CMK (cell line): ENCODE measurements at regions not wholly inside any gene's neighbourhood (a gene's known extent, or its start where the extent isn't known, plus 50 kb on each side); places are given as distances from the start of the nearest gene placed in this dataset.

Source experiments
- DNase-seq: peaks from one replicate; pipeline ENCODE4 v3.0.0-alpha.2; 2010; ENCODE audit warnings: low read depth

DNA sequence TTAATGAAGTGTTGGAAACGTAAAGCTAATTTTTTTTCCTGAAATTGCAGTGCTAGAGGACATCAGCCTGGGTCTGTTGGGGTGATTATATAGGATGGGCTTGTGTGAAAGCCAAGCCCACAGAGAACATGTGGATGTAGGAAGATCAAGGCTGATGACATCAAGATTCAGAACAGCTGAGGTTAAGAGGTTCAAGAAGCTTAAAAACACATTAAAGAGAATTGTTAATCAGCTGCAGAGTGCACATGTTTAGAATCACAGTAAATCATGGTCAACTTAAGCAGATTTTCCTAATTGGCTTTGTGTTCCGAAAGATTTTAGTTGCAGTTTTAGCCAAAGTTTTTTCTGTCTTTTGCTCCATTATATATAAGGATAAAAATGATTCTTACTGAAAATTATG lies 87.9 kb upstream of the PRICKLE1 start:
- DNase-seq: no peak

DNA sequence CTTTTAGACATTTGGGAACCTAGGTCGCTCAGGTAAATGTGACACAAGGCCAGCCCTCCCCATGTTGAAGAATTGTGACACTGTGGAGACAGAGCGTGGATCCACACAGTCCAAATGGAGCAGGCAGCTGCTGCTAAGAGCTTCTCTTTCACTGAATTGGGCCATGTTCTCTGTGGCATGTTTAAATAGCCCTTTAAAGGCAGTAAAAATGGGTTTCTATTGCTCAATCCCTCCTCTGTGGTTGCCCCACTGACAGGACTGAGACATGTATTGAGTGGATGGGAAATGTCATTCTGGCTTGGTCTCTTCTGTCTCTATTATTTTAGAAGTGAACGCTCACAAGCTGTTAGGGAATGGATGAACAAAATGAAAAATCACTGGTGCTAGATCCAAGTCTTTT lies 84.0 kb upstream of the PRICKLE1 start:
- no peak for DNase-seq

DNA sequence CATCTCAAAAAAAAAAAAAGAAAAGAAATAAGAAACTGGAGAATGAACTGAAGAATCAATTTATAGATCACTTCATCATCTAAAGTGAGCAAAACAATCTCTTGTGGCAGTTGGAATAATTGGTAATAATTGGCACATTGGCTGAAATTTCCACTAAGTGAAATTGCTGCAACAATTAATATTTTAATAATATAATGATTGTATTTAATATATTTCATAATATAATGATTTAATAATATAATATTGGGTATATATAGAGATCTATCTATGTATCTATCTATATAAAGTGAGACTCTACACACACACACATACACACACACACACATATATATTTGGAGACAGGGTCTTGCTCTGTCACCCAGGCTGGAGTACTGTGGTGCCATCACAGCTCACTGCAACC lies 81.2 kb upstream of the PRICKLE1 start:
- no peak for DNase-seq

DNA sequence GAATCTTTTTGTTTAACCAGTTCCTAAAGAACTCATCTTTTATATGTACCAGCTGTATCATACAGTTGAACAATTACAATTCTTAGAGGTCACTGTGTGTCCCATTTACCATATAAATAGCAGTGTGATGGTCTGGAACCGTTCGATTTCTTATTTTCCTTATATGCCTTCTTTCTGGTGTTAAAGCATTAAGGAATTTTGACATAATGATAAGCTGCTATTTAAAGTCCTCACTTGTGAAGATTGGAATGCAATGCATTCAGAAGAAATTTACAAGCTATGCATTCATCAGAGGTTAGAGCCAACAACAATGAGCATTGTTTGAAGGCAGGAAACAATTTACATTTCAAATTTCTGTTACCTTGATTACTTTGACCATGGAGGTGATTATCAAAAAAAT lies 80.0 kb upstream of the PRICKLE1 start:
- no peak for DNase-seq

DNA sequence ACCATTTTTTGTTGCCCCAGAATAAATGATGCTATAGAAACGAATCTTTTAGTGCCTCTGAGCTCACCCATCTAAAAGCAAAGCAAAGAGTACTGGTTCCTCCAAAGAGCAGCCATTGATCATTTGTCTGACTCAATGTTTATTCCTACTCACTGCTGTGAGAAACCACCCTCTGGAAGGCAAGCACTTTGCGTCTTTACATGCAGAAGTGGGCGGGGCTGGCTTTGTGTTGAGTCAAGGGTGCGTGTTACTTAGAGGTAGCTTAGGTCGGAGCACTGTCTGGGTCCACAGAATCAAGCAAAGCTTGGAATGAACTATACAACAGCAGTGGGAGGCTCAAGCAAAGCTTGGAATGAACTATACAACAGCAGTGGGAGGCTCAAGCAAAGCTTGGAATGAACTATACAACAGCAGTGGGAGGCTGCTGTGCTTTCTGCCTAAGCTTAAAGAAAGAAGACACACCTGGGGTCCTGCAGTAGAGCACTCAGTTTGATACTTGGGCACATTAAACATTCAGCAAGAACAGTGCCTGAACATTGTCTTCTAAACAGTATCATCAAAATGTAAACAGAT lies 77.2 kb upstream of the PRICKLE1 start:
- no peak for DNase-seq

DNA sequence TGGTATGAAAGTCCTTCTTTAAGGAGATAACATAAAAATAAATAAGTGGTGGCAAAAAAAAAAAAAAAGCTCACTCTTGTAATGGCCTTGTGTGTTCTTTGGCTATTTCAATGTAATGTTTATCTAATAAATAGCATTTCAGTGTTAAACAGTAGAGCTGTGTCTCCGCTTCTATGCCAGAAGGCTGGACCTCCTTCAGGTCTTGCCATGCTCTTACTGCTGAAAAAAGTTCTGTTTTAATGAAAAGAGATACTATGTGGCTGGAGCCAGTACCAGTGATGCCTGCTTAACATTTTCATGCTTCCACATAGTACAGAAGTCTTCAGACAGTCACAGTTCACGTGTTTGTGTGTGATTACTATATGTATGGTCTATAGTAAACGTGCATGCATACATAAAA lies 74.1 kb upstream of the PRICKLE1 start:
- DNase-seq: no peak

DNA sequence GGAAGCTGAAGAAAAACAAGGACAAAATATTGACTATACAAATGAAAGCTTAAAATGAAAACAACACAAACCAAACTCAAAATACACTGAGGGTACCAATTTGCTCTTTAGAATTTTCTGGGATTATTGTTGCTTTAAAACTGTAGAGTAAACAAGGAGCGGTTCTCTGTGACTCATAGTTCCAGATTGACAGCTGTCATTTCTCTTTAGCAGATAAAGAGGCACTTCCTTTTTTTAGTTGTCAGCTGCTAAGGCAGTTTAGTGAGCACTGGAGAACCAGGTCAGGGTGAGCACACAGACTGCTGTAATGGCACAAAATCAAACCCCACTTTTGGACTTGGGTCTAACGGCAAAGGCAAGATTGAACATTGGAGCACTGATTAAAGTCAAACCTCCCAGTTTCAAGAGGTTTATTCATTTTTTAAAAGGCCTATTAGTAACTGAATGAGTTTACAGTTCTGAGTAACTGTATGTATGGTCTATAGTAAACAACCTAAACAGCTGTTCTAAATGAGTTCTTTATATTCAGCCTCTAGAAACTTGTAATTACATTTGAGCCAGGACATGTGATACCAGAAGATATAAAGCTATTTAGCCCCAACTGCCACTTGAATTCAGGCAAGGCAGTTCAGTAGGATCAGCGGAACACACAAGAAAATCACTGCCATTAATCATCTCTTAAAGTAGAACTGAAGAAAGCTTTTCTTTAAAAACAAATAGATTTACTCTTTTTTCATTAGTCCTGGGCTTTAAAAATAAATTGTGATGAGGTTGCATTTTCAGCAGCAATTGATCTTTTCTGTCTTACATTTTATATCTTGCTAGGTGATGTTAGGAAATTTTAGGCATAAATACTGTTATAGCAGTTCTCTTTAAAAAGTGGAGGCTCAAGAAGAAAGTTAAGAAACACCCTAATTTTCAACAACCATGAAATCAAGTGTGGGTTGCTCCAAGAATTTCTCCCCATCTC lies 71.7 kb upstream of the PRICKLE1 start:
- no peak for DNase-seq

DNA sequence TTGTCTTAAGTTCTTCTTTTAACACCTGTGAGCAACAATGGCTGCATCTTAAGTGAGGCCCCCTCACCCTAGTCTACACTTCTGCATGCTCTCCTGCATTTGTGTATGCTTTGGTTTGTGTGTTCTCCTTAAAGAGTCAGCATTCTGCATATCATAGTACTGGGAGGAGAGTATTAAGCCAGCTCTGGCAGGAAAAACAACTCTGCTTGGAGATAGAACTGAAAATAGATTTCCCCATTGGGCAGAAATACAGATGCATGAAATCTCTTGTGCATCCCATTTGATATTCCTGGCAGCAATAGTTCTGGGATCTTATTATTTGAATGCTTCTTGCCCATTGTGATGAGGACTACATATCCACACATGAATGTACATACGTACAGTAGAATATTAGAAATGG lies 70.6 kb upstream of the PRICKLE1 start:
- no peak for DNase-seq

DNA sequence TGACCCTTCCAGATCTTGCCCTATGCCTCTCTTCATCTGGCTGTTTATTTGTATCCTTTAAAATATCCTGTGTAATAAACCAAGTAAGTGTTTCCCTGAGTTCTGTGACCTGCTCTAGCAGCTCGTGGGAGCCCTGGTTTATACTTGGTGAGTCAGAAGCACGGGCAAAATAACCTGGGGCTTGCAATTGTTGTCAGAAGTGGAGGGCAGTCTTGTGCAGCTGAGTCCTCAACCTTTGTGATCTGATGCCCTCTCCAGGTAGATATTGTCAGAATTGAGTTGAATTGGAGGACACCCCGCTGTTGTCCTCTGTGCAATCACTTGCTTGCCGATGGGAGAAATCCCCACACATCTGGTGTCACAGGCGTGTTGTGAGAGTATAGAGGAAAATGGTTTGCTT lies 62.5 kb upstream of the PRICKLE1 start:
- no peak for DNase-seq

DNA sequence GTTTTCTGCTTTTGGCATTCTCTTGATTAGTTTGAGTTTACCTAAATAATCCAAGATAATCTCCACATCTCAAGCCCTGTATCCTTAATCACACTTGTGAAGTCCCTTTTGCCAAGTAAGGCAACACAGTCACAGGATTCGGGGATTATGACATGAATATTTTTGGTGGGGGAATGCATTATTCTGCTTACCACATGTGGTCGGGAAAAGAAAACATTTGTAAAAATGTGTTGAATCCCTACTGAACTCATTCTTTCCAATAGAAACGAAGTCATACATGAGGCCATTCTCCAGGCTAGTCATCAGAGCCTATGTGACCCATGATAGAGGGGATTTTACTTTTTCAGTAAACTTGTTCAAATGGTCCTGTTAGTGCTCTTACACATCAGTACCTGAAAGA lies 58.5 kb upstream of the PRICKLE1 start:
- DNase-seq: no peak

DNA sequence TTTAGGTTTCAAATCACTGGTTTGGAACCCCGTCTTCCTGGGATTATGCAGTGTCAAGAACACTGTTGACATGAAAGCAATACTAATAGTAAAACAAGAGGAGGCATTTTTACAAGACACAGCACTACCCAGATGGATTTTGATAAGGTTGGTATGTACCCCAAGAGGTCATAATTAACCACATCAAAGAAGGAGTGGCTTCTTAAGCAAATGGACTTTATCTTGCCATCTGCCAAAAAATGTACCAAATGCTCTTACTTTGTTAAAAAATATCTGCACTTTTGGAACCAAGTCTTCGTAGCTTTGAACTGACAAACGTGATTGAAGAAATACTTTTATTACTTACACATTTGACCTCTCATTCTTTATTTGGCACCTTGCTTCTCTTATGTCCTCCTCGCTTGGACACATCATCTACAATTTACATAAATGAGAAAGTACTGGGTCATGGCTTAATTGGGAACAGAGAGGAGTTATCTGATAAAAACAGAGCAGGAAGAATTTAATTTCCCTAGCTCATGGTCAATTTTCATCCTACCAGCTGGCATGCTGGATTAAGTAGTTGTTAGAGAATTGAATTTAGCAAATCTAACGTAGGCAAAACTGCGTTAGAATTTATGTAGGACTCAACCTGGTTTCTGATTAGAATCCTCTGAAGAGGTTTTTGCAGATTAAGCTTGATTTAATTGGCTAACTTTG lies 54.5 kb upstream of the PRICKLE1 start:
- no peak for DNase-seq

DNA sequence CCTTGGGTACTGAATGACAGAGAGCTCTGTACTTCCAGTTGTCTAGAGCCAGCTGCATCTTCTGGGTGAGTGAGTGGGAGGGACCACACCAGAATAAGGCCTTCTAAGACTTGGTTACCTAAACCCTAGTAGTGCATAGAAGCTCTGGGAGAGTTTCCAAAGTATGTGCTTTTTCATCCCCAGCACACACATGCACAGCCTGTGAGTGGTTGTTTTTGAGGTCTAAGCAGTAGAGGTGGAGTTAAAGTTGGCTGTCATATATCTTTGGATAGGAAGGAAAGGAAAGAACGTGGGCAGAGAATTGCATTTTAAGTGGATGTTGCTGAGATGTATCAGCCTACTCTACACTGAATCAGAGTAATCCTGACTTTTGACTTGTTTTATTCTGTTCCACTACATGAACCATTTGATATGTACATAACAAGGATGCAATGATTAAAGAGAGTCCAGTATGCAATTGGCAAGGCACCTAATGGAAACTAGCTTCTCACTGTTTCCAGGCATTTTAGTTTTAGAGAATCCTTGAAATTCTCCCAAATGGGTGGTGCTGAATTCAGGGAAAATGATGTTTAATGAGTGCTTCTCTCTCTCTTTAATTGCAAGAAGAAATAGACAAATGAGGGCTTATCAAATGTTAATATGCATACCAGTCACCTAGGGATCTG lies 51.8 kb upstream of the PRICKLE1 start:
- DNase-seq: no peak

DNA sequence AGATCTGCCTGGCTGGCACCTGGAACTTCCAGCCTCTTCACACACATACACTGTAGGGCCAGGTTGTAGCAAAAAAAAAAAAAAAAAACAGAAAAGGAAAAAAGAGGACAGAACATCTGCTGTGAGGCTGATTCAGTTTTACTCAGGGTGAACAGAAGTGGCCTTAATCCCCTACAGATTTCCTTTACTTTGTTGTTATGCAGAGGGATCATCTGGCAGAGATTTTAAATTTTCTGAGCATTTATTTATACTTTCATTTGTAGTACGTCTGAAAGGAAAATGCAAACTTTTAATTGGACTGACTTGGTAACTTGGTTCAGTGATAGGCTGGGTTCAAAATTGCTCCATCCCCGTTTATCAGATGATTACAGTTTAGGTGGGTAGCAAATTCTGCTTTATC lies 50.8 kb upstream of the PRICKLE1 start:
- no peak for DNase-seq

DNA sequence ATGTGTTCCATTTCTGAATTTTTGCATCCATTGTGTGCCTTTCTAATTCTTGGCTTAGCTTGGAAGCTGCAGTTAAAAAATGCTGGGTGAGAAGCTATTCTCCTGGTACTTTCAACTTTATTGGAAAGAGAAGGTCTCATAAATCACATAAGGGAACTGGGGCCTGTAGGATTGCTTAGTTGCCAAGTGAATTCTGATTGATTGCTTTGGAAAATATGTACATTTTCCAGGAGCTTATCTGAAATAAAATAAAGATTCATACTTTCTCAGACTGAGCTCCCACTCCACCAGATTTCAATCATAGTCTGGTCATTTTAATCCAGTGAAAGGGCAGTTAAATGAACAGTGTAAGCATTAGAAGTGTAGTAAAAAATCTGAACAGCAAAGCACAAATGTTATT lies 50.0 kb upstream of the PRICKLE1 start:
- DNase-seq: no peak
